H1 (cell line): ENCODE measurements at regions not wholly inside any gene's neighbourhood (a gene's known extent, or its start where the extent isn't known, plus 50 kb on each side); places are given as distances from the start of the nearest gene placed in this dataset.

ENCODE experiments used
- CTCF ChIA-PET: fragments of 300-600 bp; sonication (Branson Sonifier 250); formaldehyde crosslinking; loops from one replicate; lab custom pipeline; 2021; ENCODE audit not compliant: partially characterized antibody; lab: Charles Lee
- POLR2A ChIA-PET: fragments of 300-600 bp; sonication (Branson Sonifier 250); formaldehyde crosslinking; loops from one replicate; lab custom pipeline; 2021; ENCODE audit warnings: inconsistent platforms; ENCODE audit not compliant: partially characterized antibody; lab: Charles Lee
- DNase-seq, 2 experiments: peaks; one replicate each; pipeline versions ENCODE4 v3.0.0 to v3.0.0-alpha.2; 2010 to 2022; ENCODE audit warnings: low spot score in 2 of 2, low read depth in 1 of 2, mixed read lengths in 1 of 2
- FAIRE-seq: peaks from 2 replicates; lab custom pipeline; 2011; peaks lifted over from hg19 to GRCh38; lab: Jason Lieb, UNC
- H2AFZ ChIP-seq: 2 replicates; pipeline ENCODE4 v1.8.1; 2012; ENCODE audit warnings: low read length, inconsistent platforms
- H2AK5ac ChIP-seq: 2 replicates; pipeline ENCODE4 v1.6.1; 2013; ENCODE audit warnings: low read depth, low read length
- H2BK120ac ChIP-seq: replicated peaks from 2 replicates; pipeline ENCODE3; 2013; ENCODE audit warnings: low read depth, low read length, inconsistent platforms
- H2BK12ac ChIP-seq: 2 replicates; pipeline ENCODE4 v1.6.1; 2013; ENCODE audit warnings: low read depth, low read length
- H2BK15ac ChIP-seq: 2 replicates; pipeline ENCODE4 v1.6.1; 2013; ENCODE audit warnings: low read length
- H2BK20ac ChIP-seq: 2 replicates; pipeline ENCODE4 v1.6.1; 2013; ENCODE audit warnings: low read length
- H2BK5ac ChIP-seq: 2 replicates; pipeline ENCODE4 v1.6.1; 2013; ENCODE audit warnings: low read depth, low read length
- H3K14ac ChIP-seq: 2 replicates; pipeline ENCODE4 v1.6.1; 2013; ENCODE audit warnings: inconsistent platforms; ENCODE audit not compliant: insufficient read length
- H3K18ac ChIP-seq: 2 replicates; pipeline ENCODE4 v1.6.1; 2013; ENCODE audit warnings: low read length; ENCODE audit errors: extremely low read depth
- H3K23ac ChIP-seq: 2 replicates; pipeline ENCODE4 v1.6.1; 2013; ENCODE audit warnings: inconsistent platforms; ENCODE audit not compliant: insufficient read length
- H3K23me2 ChIP-seq: 2 replicates; pipeline ENCODE4 v1.6.1; 2013; ENCODE audit warnings: low read depth, low read length
- H3K27ac ChIP-seq: 2 replicates; pipeline ENCODE4 v1.6.1; 2011; ENCODE audit warnings: low read depth, low read length, inconsistent platforms
- H3K27me3 ChIP-seq, 4 experiments: replicated peaks in 1 of 4; 1 replicate in 1 of 4; 2 replicates in 3 of 4; pipeline versions ENCODE4 v1.6.1 to v1.8.1; 2011 to 2013; ENCODE audit warnings: low read length in 3 of 4, mild to moderate bottlenecking in 3 of 4, inconsistent platforms in 2 of 4, mixed read lengths in 2 of 4, moderate library complexity in 1 of 4; ENCODE audit not compliant: control insufficient read depth in 3 of 4, insufficient read depth in 3 of 4; ENCODE audit errors: extremely low read depth in 1 of 4
- H3K36me3 ChIP-seq, 4 experiments: 2 replicates each; pipeline versions ENCODE4 v1.6.1 to v1.8.1; 2011 to 2013; ENCODE audit warnings: mild to moderate bottlenecking in 4 of 4, low read length in 3 of 4, moderate library complexity in 2 of 4, control low read depth in 1 of 4, inconsistent platforms in 1 of 4; ENCODE audit not compliant: insufficient read depth in 4 of 4, control insufficient read depth in 2 of 4
- H3K4ac ChIP-seq: replicated peaks from 2 replicates; pipeline ENCODE3; 2013; ENCODE audit warnings: low read length, low read depth, mixed read lengths, inconsistent platforms; ENCODE audit not compliant: insufficient read length
- H3K4me1 ChIP-seq, 4 experiments: replicated peaks in 1 of 4; 1 replicate in 1 of 4; 2 replicates in 3 of 4; pipeline versions ENCODE4 v1.6.1 to v1.8.1; 2011 to 2013; ENCODE audit warnings: low read length in 3 of 4, inconsistent platforms in 2 of 4, mixed read lengths in 1 of 4; ENCODE audit not compliant: insufficient read depth in 4 of 4, control insufficient read depth in 3 of 4
- H3K4me2 ChIP-seq, 2 experiments: 2 replicates each; pipeline versions ENCODE4 v1.6.1 to v1.8.1; 2011 to 2013; ENCODE audit warnings: low read depth in 2 of 2, low read length in 2 of 2, control low read depth in 1 of 2, inconsistent platforms in 1 of 2, mild to moderate bottlenecking in 1 of 2; ENCODE audit not compliant: insufficient read depth in 1 of 2
- H3K4me3 ChIP-seq, 4 experiments: fragments of 200-600, 300-600 bp in 1 of 4; sonication (generic), shearing (Covaris generic), sonication (Bioruptor Twin) in 1 of 4; 2 replicates each; pipeline versions ENCODE4 v1.5.1 to v1.8.1; 2011 to 2016; ENCODE audit warnings: low read length in 4 of 4, low read depth in 3 of 4, control low read depth in 2 of 4, inconsistent platforms in 2 of 4, mild to moderate bottlenecking in 2 of 4, mixed read lengths in 1 of 4, moderate library complexity in 1 of 4; ENCODE audit not compliant: insufficient read depth in 2 of 4; ENCODE audit errors: extremely low read depth in 1 of 4
- H3K56ac ChIP-seq: replicated peaks from 2 replicates; pipeline ENCODE3; 2013; ENCODE audit warnings: low read depth, mild to moderate bottlenecking, mixed read lengths, low read length, inconsistent platforms; ENCODE audit not compliant: insufficient read length
- H3K79me1 ChIP-seq: 2 replicates; pipeline ENCODE4 v1.6.1; 2013; ENCODE audit warnings: low read depth, low read length, control low read depth
- H3K79me2 ChIP-seq, 2 experiments: 2 replicates each; pipeline versions ENCODE4 v1.6.1 to v1.8.1; 2012 to 2013; ENCODE audit warnings: low read length in 2 of 2, mild to moderate bottlenecking in 2 of 2, inconsistent platforms in 1 of 2; ENCODE audit not compliant: insufficient read depth in 2 of 2, control insufficient read depth in 1 of 2
- H3K9ac ChIP-seq, 4 experiments: replicated peaks in 1 of 4; 1 replicate in 1 of 4; 2 replicates in 3 of 4; pipeline versions ENCODE4 v1.6.1 to v1.8.1; 2011 to 2013; ENCODE audit warnings: low read depth in 3 of 4, low read length in 3 of 4, control low read depth in 2 of 4, mild to moderate bottlenecking in 2 of 4, moderate library complexity in 2 of 4, inconsistent platforms in 1 of 4; ENCODE audit errors: extremely low read depth in 1 of 4
- H3K9me3 ChIP-seq, 2 experiments: 2 replicates each; pipeline versions ENCODE4 v1.6.1 to v1.8.1; 2012 to 2013; ENCODE audit warnings: mild to moderate bottlenecking in 2 of 2, moderate library complexity in 2 of 2, control low read depth in 1 of 2, inconsistent platforms in 1 of 2, low read depth in 1 of 2, low read length in 1 of 2, mixed read lengths in 1 of 2; ENCODE audit not compliant: insufficient read depth in 2 of 2
- H4K20me1 ChIP-seq, 2 experiments: replicated peaks in 1 of 2; 2 replicates each; pipeline versions ENCODE3 to v1.8.1; 2011 to 2013; ENCODE audit warnings: inconsistent platforms in 2 of 2, low read length in 2 of 2, mild to moderate bottlenecking in 1 of 2; ENCODE audit not compliant: insufficient read depth in 2 of 2, control insufficient read depth in 1 of 2
- H4K5ac ChIP-seq: 2 replicates; pipeline ENCODE4 v1.6.1; 2013; ENCODE audit warnings: low read length, low read depth, mixed read lengths, inconsistent platforms; ENCODE audit not compliant: insufficient read length
- H4K8ac ChIP-seq: 2 replicates; pipeline ENCODE4 v1.8.0; 2013; ENCODE audit warnings: mild to moderate bottlenecking, moderate library complexity, low read length, inconsistent platforms; ENCODE audit not compliant: insufficient read depth; ENCODE audit errors: extremely low read depth
- H4K91ac ChIP-seq: replicated peaks from 2 replicates; pipeline ENCODE3; 2013; ENCODE audit warnings: low read length, mixed read lengths, inconsistent platforms; ENCODE audit not compliant: insufficient read length
- CHD1 ChIP-seq: IDR thresholded peaks from 2 replicates; pipeline ENCODE4 v1.6.1; 2012; ENCODE audit warnings: low read depth, low read length, improper control_type of control experiment
- TEAD4 ChIP-seq: IDR thresholded peaks from 2 replicates; pipeline ENCODE4 v1.6.1; 2012; ENCODE audit warnings: low read depth, low read length, inconsistent platforms, mixed read lengths
- WGBS, 2 experiments: shearing (Covaris generic) in 1 of 2; methylation state at CpG; one replicate each; pipeline versions ENCODE4 v1.1.6 to v1.1.7; 2013 to 2015; ENCODE audit warnings: low lambda C conversion rate in 2 of 2, mixed read lengths in 2 of 2, inconsistent platforms in 1 of 2, low coverage in 1 of 2, missing lambda C conversion rate in 1 of 2; ENCODE audit not compliant: insufficient replicate concordance in 2 of 2, insufficient coverage in 1 of 2, insufficient read length in 1 of 2; ENCODE audit errors: extremely low coverage in 1 of 2, missing lambda C conversion rate in 1 of 2; 5-methylcytosine and 5-hydroxymethylcytosine counted together

GRCh38 chr1:183730107-183730724 is 74.7 kb upstream of the RGL1 start:
- Histone ChIP-seq H3K9me3 (no peaks in the 10 kb centered on the region), H4K5ac (no peak overlapping the region), H3K36me3 (no peaks in the 10 kb centered on the region), H3K56ac (no peak overlapping the region), H4K8ac (no peak overlapping the region), H2AFZ (no peak overlapping the region), H3K79me1 (no peaks in the 10 kb centered on the region), H3K4ac (no peak overlapping the region), H3K27ac (no peak overlapping the region), H3K9ac (no peak overlapping the region), H2BK20ac (no peak overlapping the region), H3K23ac (no peak overlapping the region), H3K27me3 (no peaks in the 10 kb centered on the region), H2BK120ac (no peak overlapping the region), H3K4me2 (no peak overlapping the region), H3K14ac (no peak overlapping the region), H2AK5ac (no peak overlapping the region), H3K4me3 (no peak overlapping the region), H4K91ac (no peak overlapping the region), H2BK12ac (no peak overlapping the region), H3K23me2 (no peaks in the 10 kb centered on the region), H2BK15ac (no peak overlapping the region), H3K79me2 (no peaks in the 10 kb centered on the region), H4K20me1 (no peaks in the 10 kb centered on the region), H3K18ac (no peak overlapping the region), H2BK5ac (no peak overlapping the region), H3K4me1 (peaks cover 0 to 5% (median 0%) of the 10 kb centered on the region in 4 experiments; a peak in 1 of 7 replicates)
- no peak for FAIRE-seq
- ChIA-PET POLR2A (no interaction called here), CTCF (no interaction called here)
- 83% methylated on average over 2 of the region's 2 CpGs; no CpG with 5 or more reads in 1 of the 2 experiments for WGBS, 2 experiments
- no peak for DNase-seq
- TF ChIP-seq TEAD4, result no peak
- TF ChIP-seq CHD1, result no peak
